Kidney (tissue), 13 donors: ENCODE measurements at regions not wholly inside any gene's neighbourhood (a gene's known extent, or its start where the extent isn't known, plus 50 kb on each side); places are given as distances from the start of the nearest gene placed in this dataset.

Experiments used
- DNase-seq, 5 donors: peaks; one replicate each; pipeline ENCODE4 v3.0.0-alpha.2; 2013 to 2020
- FAIRE-seq: peaks from 2 replicates; lab custom pipeline; 2012; peaks lifted over from hg19 to GRCh38; lab: Jason Lieb, UNC
- H3K27ac ChIP-seq, 2 donors: one replicate each; pipeline ENCODE4 v1.7.0; 2013; ENCODE audit warnings: low read depth in 2 of 2, low read length in 2 of 2, inconsistent platforms in 1 of 2
- H3K27me3 ChIP-seq: one replicate; pipeline ENCODE4 v1.7.1; 2013; ENCODE audit warnings: low read length, inconsistent platforms; ENCODE audit not compliant: control insufficient read depth, insufficient read depth
- H3K36me3 ChIP-seq, 3 donors: one replicate each; pipeline versions ENCODE4 v1.7.0 to v1.7.1; 2013; ENCODE audit warnings: low read length in 3 of 3, control low read depth in 1 of 3, inconsistent platforms in 1 of 3; ENCODE audit not compliant: insufficient read depth in 3 of 3, control insufficient read depth in 2 of 3
- H3K4me1 ChIP-seq, 3 donors: one replicate each; pipeline versions ENCODE4 v1.7.0 to v1.7.1; 2013; ENCODE audit warnings: low read length in 3 of 3, inconsistent platforms in 1 of 3, low read depth in 1 of 3; ENCODE audit not compliant: control insufficient read depth in 2 of 3, insufficient read depth in 2 of 3
- H3K4me3 ChIP-seq, 3 donors: one replicate each; pipeline versions ENCODE4 v1.7.0 to v1.8.1; 2013; ENCODE audit warnings: low read length in 3 of 3, control low read depth in 1 of 3, inconsistent platforms in 1 of 3
- H3K9ac ChIP-seq, 3 donors: one replicate each; pipeline versions ENCODE4 v1.7.0 to v1.7.1; 2013; ENCODE audit warnings: low read length in 3 of 3, control low read depth in 1 of 3, inconsistent platforms in 1 of 3
- H3K9me3 ChIP-seq, 3 donors: one replicate each; pipeline versions ENCODE4 v1.7.0 to v1.7.1; 2013; ENCODE audit warnings: low read length in 3 of 3, control low read depth in 1 of 3, inconsistent platforms in 1 of 3; ENCODE audit not compliant: control insufficient read depth in 2 of 3, insufficient read depth in 1 of 3
- intact Hi-C: fragments of 100-400 bp; cut with DNase I; formaldehyde crosslinking; loops from one replicate; pipeline ENCODE4 v1.11.1; 2022
- TF ChIP-seq, protein P1 (sequence below): IDR thresholded peaks from 3 replicates; pipeline ENCODE4 v1.5.1; 2012; ENCODE audit warnings: mild to moderate bottlenecking, moderate library complexity, borderline replicate concordance; ENCODE audit not compliant: insufficient read depth; ENCODE audit errors: extremely low read depth
- donor health status: control.
- donor health status: control.
- donor health status: control.
- donor health status: control.
- donor health status: control.
- donor health status: DM: yes; HTN: yes; CAD: no.
- donor health status: Normal renal cell carcinoma (clear cell type).

DNA sequence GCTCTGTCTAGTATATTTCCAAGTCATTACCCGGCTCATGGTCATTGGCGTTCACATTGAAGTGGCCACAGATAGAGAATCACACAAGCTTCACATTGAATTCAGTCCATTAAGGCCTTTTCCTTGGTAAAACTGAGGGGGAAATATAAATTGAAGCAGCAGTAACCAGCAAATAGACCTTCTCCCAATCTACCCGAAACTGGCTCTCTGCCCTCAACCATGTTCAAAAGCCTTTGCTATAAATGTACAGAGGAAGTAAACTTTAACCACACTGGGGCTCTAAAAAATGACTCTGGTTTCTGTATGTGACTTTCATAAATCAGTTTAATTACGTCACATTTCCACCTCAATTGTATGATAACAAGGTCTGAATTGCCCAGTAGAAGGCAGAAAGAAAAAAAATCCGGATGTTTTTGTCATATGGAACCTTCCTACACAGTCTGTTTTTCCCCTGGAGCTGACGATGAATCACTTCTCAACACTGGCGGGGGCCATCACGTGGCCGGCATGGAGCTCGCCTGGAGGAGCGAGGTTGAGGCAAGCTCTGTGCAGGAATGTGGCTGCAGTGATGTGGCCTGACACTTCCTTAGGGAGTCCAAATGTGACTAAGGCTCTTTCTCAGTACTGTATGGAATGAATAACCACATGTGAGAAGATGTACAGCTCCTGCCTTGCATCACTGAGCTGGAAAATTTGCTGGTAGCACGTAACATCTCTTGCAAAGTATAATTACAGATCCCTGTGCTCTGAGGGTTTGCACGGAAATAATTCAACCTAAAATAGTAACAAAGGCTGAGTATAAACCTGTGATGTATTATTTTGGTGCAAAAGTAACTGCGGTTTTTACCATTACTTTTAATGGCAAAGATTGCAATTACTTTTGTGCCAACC, 58.6 kb upstream of the SNX9 start:
- intact Hi-C loops: no loop called here
- H3K4me3 ChIP-seq: peak overlapping the region in 1 of 3 donors; percentile 10
- DNase-seq: peak; percentile 90 to 96 (median 94)
- H3K4me1 ChIP-seq: peaks cover 14 to 31% (median 29%) of the 10 kb centered on the region in 3 donors
- no peaks in the 10 kb centered on the region for H3K36me3 ChIP-seq
- TF ChIP-seq, protein P1, sequence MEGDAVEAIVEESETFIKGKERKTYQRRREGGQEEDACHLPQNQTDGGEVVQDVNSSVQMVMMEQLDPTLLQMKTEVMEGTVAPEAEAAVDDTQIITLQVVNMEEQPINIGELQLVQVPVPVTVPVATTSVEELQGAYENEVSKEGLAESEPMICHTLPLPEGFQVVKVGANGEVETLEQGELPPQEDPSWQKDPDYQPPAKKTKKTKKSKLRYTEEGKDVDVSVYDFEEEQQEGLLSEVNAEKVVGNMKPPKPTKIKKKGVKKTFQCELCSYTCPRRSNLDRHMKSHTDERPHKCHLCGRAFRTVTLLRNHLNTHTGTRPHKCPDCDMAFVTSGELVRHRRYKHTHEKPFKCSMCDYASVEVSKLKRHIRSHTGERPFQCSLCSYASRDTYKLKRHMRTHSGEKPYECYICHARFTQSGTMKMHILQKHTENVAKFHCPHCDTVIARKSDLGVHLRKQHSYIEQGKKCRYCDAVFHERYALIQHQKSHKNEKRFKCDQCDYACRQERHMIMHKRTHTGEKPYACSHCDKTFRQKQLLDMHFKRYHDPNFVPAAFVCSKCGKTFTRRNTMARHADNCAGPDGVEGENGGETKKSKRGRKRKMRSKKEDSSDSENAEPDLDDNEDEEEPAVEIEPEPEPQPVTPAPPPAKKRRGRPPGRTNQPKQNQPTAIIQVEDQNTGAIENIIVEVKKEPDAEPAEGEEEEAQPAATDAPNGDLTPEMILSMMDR: no peak
- H3K27me3 ChIP-seq: no peaks in the 10 kb centered on the region
- peak overlapping the region; percentile 77 to 95 for H3K27ac ChIP-seq
- H3K9ac ChIP-seq: peak overlapping the region; percentile 10 to 35 (median 28)
- peak; percentile 68 for FAIRE-seq
- H3K9me3 ChIP-seq: no peaks in the 10 kb centered on the region

DNA sequence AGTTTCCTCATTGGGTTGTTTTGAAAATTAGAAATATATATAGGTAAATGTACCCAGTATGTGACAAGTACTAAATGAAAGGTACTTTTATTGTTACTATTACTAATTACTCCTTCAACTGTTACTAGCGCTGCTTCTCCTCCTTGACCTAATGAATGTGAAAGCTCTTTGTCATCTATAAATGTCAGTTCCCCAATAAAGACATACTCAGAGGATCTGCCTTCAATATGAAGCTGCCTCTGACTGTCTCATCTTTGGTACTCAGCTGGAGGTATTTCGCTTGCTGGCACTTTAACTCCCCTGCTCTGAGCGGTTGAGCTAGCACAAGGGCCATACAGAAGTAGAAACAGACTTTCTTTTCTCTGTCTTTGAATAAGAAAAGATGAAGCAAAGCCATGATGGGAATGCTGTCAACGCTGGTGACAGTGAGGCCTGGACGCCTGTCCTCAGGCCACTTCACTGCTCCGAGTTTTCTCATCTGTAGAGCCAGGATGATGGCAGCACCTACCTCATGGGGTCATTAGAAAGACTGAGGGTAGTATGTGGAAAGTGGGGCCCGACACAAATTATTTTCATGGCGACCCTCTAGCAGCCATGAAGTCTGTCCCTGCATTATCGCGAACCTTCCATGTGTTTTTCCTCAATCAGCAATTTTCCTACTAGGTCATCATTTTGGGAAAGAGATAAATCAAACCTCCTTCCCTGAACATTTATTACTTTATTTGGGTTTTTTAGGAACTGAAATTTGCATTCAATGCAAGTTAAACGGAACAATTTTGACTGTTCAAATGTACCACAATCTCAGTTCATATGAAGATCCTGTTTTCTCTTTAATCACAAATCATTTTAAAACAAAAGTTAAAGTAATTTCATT, 55.9 kb upstream of the SNX9 start:
- Histone ChIP-seq H3K36me3 (no peaks in the 10 kb centered on the region), H3K27me3 (no peaks in the 10 kb centered on the region), H3K4me3 (no peak overlapping the region), H3K4me1 (peaks cover 14 to 34% (median 27%) of the 10 kb centered on the region in 3 donors), H3K9ac (no peak overlapping the region), H3K9me3 (no peaks in the 10 kb centered on the region), H3K27ac (no peak overlapping the region)
- intact Hi-C loops: no loop called here
- no peak for DNase-seq
- TF ChIP-seq, protein P1: no peak
- FAIRE-seq: no peak

DNA sequence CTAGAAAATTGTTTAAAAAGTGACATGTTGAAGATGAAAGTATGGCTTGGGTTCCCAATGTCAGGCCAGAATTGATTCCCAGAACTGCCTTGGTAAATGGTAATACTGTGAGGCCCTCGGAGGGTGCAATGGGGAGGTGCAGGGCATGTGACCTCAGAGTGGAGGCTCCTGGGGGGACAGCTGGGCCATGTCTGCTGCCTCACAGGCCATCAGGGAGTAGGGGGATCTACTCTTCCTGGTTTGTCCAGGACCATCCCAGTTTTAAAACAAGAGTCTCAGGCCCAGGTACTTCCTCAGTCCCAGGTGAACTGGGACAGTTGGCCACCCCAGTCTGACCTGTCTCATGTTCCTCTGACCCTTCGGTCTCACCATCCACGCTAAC, 55.3 kb upstream of the SNX9 start:
- Histone ChIP-seq H3K36me3 (no peaks in the 10 kb centered on the region), H3K9me3 (no peaks in the 10 kb centered on the region), H3K9ac (no peak overlapping the region), H3K27ac (no peak overlapping the region), H3K4me1 (peaks cover 14 to 33% (median 23%) of the 10 kb centered on the region in 3 donors), H3K27me3 (no peaks in the 10 kb centered on the region), H3K4me3 (no peak overlapping the region)
- TF ChIP-seq, protein P1: no peak
- intact Hi-C loops: no loop called here
- no peak for FAIRE-seq
- no peak for DNase-seq
